A673 (cell line): ENCODE measurements at regions not wholly inside any gene's neighbourhood (a gene's known extent, or its start where the extent isn't known, plus 50 kb on each side); places are given as distances from the start of the nearest gene placed in this dataset.

ENCODE experiments used
- BruUV-seq: library from RNA; stranded (reverse); fragments of 400-500 nt; replicated peaks from 2 replicates; lab custom pipeline; 2021; lab: Mats Ljungman, UMichigan
- CTCF ChIA-PET: fragments of 300-600 bp; sonication (Branson Sonifier 250); formaldehyde crosslinking; loops from one replicate; lab custom pipeline; 2022; ENCODE audit warnings: antibody characterized with exemption; lab: Charles Lee
- POLR2A ChIA-PET: fragments of 300-600 bp; sonication (Branson Sonifier 250); formaldehyde crosslinking; loops from one replicate; lab custom pipeline; 2022; ENCODE audit warnings: antibody characterized with exemption; ENCODE audit not compliant: low non-redundant PET; lab: Charles Lee
- DNase-seq: peaks from one replicate; pipeline ENCODE4 v3.0.0-alpha.2; 2015; ENCODE audit warnings: low spot score
- H3K27ac ChIP-seq: fragments of 200-600 bp; sonication (generic); 2 replicates; pipeline ENCODE4 v1.5.1; 2016; ENCODE audit warnings: mixed run types, low read depth, mild to moderate bottlenecking, mixed read lengths, antibody characterized with exemption, low read length; ENCODE audit not compliant: poor library complexity, severe bottlenecking
- H3K27me3 ChIP-seq: fragments of 200-600 bp; sonication (generic); replicated peaks from 2 replicates; pipeline ENCODE4 v1.6.1; 2017; ENCODE audit warnings: mixed run types, low read depth, mild to moderate bottlenecking, mixed read lengths, antibody characterized with exemption, low read length; ENCODE audit not compliant: insufficient read depth, poor library complexity
- H3K36me3 ChIP-seq: fragments of 200-600 bp; sonication (generic); 2 replicates; pipeline ENCODE4 v1.6.1; 2016; ENCODE audit warnings: mixed run types, mild to moderate bottlenecking, mixed read lengths, antibody characterized with exemption, low read length; ENCODE audit not compliant: insufficient read depth, poor library complexity, severe bottlenecking
- H3K4me1 ChIP-seq: fragments of 200-600 bp; sonication (generic); 2 replicates; pipeline ENCODE4 v1.6.1; 2017; ENCODE audit warnings: mixed run types, mild to moderate bottlenecking, mixed read lengths, antibody characterized with exemption, low read length; ENCODE audit not compliant: insufficient read depth, poor library complexity, severe bottlenecking
- H3K4me3 ChIP-seq: fragments of 200-600 bp; sonication (generic); 2 replicates; pipeline ENCODE4 v1.5.1; 2016; ENCODE audit warnings: low read depth, mixed run types, mild to moderate bottlenecking, mixed read lengths, low read length; ENCODE audit not compliant: poor library complexity, severe bottlenecking
- H3K9me3 ChIP-seq: fragments of 200-600 bp; sonication (generic); 2 replicates; pipeline ENCODE4 v1.6.1; 2016; ENCODE audit warnings: mixed run types, low read depth, mild to moderate bottlenecking, mixed read lengths, antibody characterized with exemption, low read length; ENCODE audit not compliant: poor library complexity, severe bottlenecking
- CTCF ChIP-seq: fragments of 300-800, 200-600 bp; sonication (generic); conservative IDR thresholded peaks from 2 replicates; pipeline ENCODE4 v1.5.1; 2017; ENCODE audit warnings: low read depth, mild to moderate bottlenecking, antibody characterized with exemption, low read length, moderate library complexity, mixed read lengths
- EZH2 ChIP-seq: fragments of 200-600 bp; sonication (generic); IDR thresholded peaks from 2 replicates; pipeline ENCODE4 v1.6.1; 2017; ENCODE audit warnings: borderline replicate concordance, low read depth, mild to moderate bottlenecking, mixed read lengths, antibody characterized with exemption, low read length; ENCODE audit not compliant: poor library complexity, severe bottlenecking
- intact Hi-C: fragments of 100-400 bp; cut with micrococcal nuclease; formaldehyde crosslinking; loops from one replicate; pipeline ENCODE4 v1.10.0; 2022; ENCODE audit not compliant: unreplicated experiment

GRCh38 chr5:8945972-8946371 lies 599.9 kb downstream of the SEMA5A start:
- Histone ChIP-seq H3K36me3 (no peaks in the 10 kb centered on the region), H3K4me3 (no peak overlapping the region), H3K4me1 (no peaks in the 10 kb centered on the region), H3K27ac (no peak overlapping the region), H3K27me3 (no peaks in the 10 kb centered on the region), H3K9me3 (peaks cover 28% of the 10 kb centered on the region)
- intact Hi-C loops, result no loop called here
- BruUV-seq, result no TSS peak
- CTCF ChIA-PET, result no interaction called here
- no peak for DNase-seq
- POLR2A ChIA-PET, result no interaction called here
- TF ChIP-seq EZH2 (no peak), CTCF (no peak)

- no TSS peak for BruUV-seq
- peaks cover 19% of the 10 kb centered on the region for H3K9me3 ChIP-seq
- TF ChIP-seq EZH2 (no peak), CTCF (no peak)
- DNase-seq, result no peak
- ChIA-PET POLR2A (no interaction called here), CTCF (no interaction called here)
- no peaks in the 10 kb centered on the region for H3K27me3 ChIP-seq
- no peaks in the 10 kb centered on the region for H3K4me1 ChIP-seq
- intact Hi-C loops, result no loop called here
- H3K36me3 ChIP-seq, result no peaks in the 10 kb centered on the region
- H3K4me3 ChIP-seq, result no peak overlapping the region
- no peak overlapping the region for H3K27ac ChIP-seq
Measured at GRCh38 chr5:8949908-8950307, 596.0 kb downstream of the SEMA5A start.

- no peaks in the 10 kb centered on the region for H3K36me3 ChIP-seq
- CTCF ChIA-PET, result no interaction called here
- BruUV-seq, result no TSS peak
- TF ChIP-seq EZH2 (no peak), CTCF (no peak)
- H3K27me3 ChIP-seq, result no peaks in the 10 kb centered on the region
- H3K27ac ChIP-seq, result no peak overlapping the region
- peaks cover 31% of the 10 kb centered on the region for H3K9me3 ChIP-seq
- POLR2A ChIA-PET, result no interaction called here
- no peak for DNase-seq
- H3K4me3 ChIP-seq, result no peak overlapping the region
- intact Hi-C loops, result no loop called here
- no peaks in the 10 kb centered on the region for H3K4me1 ChIP-seq
Measured at GRCh38 chr5:8952147-8952546, 593.7 kb downstream of the SEMA5A start.
